Activated T-helper 2 cell treated with anti-CD3 and anti-CD28 coated beads, Interferon-gamma antibody, Interleukin-2, Interleukin-4, amounts not matched to agents 10 μg/mL and 5 μg/mL and 100 μg/mL, durations not matched to agents 14 hours and 24 hours and 36 hours (primary cell): ENCODE measurements at regions not wholly inside any gene's neighbourhood (a gene's known extent, or its start where the extent isn't known, plus 50 kb on each side); places are given as distances from the start of the nearest gene placed in this dataset.

Source experiments
- DNase-seq: peaks from one replicate; pipeline ENCODE4 v3.0.0; 2021; ENCODE audit warnings: low spot score
- H3K27ac Mint-ChIP-seq: one replicate; pipeline ENCODE4 v1.8.0; 2021; ENCODE audit warnings: mixed read lengths
- H3K27me3 Mint-ChIP-seq: one replicate; pipeline ENCODE4 v1.8.0; 2021; ENCODE audit warnings: low read depth, mixed read lengths
- H3K36me3 Mint-ChIP-seq: one replicate; pipeline ENCODE4 v1.8.0; 2021; ENCODE audit warnings: low read depth, mixed read lengths
- H3K4me1 Mint-ChIP-seq: one replicate; pipeline ENCODE4 v1.8.0; 2021; ENCODE audit warnings: low read depth, mixed read lengths
- H3K4me3 Mint-ChIP-seq: one replicate; pipeline ENCODE4 v1.8.0; 2021; ENCODE audit warnings: low read depth, mild to moderate bottlenecking, moderate library complexity, mixed read lengths
- H3K9me3 Mint-ChIP-seq: one replicate; pipeline ENCODE4 v1.8.0; 2021; ENCODE audit warnings: mixed read lengths
- intact Hi-C: fragments of 100-400 bp; cut with micrococcal nuclease; formaldehyde crosslinking; loops from one replicate; pipeline ENCODE4 v1.15.1; 2023

DNA sequence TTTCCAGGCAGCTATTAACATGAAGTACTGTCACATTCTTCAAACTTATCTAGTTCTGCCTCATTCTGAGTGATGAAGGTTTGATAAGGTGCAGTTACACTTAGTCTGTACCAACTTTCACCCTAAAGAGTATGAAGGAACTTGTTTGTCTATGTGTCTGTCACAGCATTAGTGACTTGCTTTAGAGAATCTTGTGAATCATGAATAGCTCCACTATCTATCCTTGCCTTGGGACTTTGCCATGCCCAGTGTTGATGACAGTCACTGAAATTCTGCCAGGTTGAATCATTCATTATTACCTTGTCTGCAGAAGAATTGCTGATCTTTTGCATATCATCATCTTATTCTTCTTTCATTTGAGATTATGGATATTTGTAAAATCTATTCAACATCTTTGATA lies 50.9 kb upstream of the A1CF start:
- H3K9me3 Mint-ChIP-seq, result no peaks in the 10 kb centered on the region
- no peak for DNase-seq
- H3K36me3 Mint-ChIP-seq, result no peaks in the 10 kb centered on the region
- H3K27me3 Mint-ChIP-seq, result no peaks in the 10 kb centered on the region
- no peak overlapping the region for H3K27ac Mint-ChIP-seq
- intact Hi-C loops, result no loop called here
- no peak overlapping the region for H3K4me3 Mint-ChIP-seq
- no peaks in the 10 kb centered on the region for H3K4me1 Mint-ChIP-seq

DNA sequence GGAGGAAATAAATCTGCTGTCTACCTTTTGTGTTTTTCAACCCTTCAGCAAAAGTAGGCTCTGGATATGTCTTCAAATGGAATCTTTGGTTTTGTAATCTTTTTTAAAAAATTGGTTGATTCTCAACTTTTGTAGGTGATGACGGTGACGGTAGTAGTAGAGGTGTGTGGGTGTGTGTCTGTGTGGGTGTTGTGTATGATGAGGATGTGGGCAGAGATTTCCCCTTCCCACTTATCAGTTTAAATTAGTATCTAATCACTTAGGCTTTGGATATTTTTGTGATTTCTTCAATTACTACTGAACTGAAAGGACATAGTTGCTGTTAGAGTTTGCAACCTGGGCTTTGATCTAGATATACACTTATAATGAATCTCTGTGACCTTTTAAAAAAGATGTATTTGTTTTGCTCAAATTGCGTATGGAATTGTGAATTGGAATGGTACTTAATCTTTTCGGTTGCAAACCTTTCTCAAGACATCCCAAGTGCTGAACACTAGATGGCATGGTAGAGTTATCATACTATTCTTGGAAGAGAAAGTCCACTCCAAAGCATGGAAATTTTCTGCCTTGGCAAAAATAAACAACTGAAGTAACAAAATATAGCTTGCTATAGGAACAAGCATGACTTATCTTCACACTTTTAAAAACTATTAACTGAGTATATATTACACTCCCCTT lies 51.9 kb upstream of the A1CF start:
- no peaks in the 10 kb centered on the region for H3K36me3 Mint-ChIP-seq
- no peaks in the 10 kb centered on the region for H3K4me1 Mint-ChIP-seq
- intact Hi-C loops, result no loop called here
- no peak for DNase-seq
- no peak overlapping the region for H3K27ac Mint-ChIP-seq
- H3K9me3 Mint-ChIP-seq, result no peaks in the 10 kb centered on the region
- H3K4me3 Mint-ChIP-seq, result no peak overlapping the region
- H3K27me3 Mint-ChIP-seq, result no peaks in the 10 kb centered on the region

DNA sequence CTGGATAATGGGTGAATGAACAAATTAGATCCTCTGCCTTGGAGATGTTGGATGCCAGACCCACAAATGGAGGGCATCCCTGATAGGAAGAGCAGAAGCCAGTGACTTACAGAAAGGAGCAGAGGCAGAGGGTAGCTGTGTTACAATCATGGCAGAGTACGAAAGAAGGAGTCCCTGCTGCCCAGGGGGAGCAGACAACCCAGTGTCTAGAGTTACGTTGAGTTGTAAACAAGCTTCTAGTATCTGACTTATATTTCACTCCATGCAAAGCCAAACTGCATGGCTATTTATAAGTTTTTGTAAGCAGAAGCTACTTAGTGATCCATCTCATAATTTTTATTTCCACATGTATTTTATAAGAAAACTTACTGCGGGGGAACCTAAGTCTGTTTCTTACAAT lies 56.2 kb upstream of the A1CF start:
- no peaks in the 10 kb centered on the region for H3K9me3 Mint-ChIP-seq
- H3K27ac Mint-ChIP-seq, result no peak overlapping the region
- no peaks in the 10 kb centered on the region for H3K36me3 Mint-ChIP-seq
- no peak overlapping the region for H3K4me3 Mint-ChIP-seq
- no peaks in the 10 kb centered on the region for H3K4me1 Mint-ChIP-seq
- no peaks in the 10 kb centered on the region for H3K27me3 Mint-ChIP-seq
- intact Hi-C loops, result no loop called here
- DNase-seq, result no peak

DNA sequence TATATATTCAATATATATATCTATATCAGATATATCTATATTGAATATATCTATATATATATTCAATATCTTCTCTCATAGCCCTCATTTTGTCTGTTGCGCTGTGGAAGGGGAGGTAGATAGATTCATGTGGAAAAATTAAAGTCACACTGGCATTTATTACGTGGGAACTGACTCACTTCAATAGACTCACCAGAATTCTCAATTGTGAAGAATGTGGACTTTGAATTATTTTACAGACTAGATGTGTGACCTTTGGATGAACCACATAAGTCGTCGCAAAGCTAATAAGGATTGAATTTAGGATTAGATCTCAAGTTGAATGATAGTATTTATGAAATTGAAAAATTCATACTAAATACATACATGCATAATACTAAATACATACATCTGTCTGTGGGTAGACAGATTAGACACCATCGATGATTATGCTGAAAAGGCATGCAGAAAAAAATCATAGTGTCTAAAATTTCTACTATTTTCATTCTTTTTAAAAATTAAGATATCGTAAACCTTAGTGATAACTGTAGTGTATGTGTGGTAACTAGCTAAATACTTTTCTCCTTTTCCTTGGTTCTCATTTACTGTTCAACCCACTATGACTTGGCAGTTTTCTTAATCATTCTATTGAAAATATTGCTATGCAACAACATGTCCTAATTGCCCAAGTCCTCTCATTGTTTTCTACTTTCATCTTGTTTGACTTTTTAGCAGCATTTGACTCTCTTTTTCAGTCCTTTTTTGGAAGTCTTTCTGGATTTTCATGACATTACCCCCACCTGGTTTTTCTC lies 61.8 kb upstream of the A1CF start:
- Mint-ChIP-seq H3K27ac (no peak overlapping the region), H3K4me1 (no peaks in the 10 kb centered on the region), H3K27me3 (no peaks in the 10 kb centered on the region), H3K36me3 (no peaks in the 10 kb centered on the region), H3K4me3 (no peak overlapping the region), H3K9me3 (no peaks in the 10 kb centered on the region)
- DNase-seq, result no peak
- intact Hi-C loops, result no loop called here

DNA sequence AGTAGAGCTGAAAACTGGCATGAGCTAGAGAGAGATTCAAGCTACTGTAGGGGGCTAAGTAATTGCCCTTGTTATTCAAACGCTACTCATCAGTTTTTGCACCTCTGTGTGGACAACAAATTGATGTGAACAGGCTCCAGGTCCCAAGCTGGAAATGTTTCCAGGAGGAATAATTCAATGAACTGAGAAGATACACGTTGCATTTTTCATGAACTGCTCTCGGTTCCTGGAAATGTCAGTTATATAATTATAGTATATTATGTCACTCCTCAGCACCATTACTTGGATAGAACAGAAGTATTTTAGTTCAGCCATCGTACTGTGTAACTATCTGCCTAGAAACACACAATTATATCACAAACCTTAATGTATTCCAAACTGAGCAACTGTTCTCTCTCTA lies 65.9 kb upstream of the A1CF start:
- Mint-ChIP-seq H3K9me3 (no peaks in the 10 kb centered on the region), H3K27ac (no peak overlapping the region), H3K4me3 (no peak overlapping the region), H3K4me1 (no peaks in the 10 kb centered on the region), H3K27me3 (no peaks in the 10 kb centered on the region), H3K36me3 (no peaks in the 10 kb centered on the region)
- intact Hi-C loops, result no loop called here
- no peak for DNase-seq

DNA sequence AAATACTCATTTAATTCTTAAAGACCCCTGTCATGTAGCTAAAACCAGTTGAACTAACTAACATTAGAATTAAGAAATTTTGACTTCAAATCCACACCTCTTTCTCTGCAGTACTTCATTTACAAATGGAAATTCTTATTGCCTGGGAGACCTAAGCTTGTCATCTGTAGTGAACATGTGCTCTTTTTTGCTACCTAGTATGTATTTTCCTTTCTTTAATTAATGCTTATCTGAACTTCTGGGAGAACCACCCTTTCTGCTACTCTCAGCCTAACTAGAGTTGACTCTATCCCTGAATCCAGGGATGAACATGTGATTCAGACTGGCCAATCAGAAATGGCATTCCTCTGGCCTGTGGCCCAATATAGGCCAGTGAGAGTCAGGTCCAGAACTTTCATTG lies 75.9 kb upstream of the A1CF start:
- no peak for DNase-seq
- Mint-ChIP-seq H3K4me1 (no peaks in the 10 kb centered on the region), H3K9me3 (no peaks in the 10 kb centered on the region), H3K27ac (no peak overlapping the region), H3K4me3 (no peak overlapping the region), H3K27me3 (no peaks in the 10 kb centered on the region), H3K36me3 (no peaks in the 10 kb centered on the region)
- intact Hi-C loops, result no loop called here

DNA sequence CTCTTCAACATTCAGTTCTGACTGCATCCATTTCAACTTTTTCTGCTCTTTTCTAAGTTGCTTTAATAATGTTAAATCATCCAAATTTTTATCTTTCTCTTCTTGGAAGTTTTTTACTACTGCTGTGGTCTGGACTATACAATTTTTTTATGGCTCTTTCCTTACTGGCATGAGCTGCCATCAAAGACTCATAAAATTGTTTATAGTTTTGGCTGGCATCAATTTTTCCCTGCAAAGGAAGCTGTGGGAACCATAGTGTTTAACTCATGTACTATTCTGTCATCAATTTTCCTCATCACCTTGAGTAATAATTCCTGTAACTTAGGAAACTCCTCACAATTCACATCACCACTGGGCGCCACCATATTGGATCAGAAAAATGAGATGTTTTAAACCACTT lies 77.6 kb upstream of the A1CF start:
- Mint-ChIP-seq H3K36me3 (no peaks in the 10 kb centered on the region), H3K4me3 (no peak overlapping the region), H3K4me1 (no peaks in the 10 kb centered on the region), H3K27ac (no peak overlapping the region), H3K9me3 (no peaks in the 10 kb centered on the region), H3K27me3 (no peaks in the 10 kb centered on the region)
- intact Hi-C loops, result no loop called here
- DNase-seq, result no peak

DNA sequence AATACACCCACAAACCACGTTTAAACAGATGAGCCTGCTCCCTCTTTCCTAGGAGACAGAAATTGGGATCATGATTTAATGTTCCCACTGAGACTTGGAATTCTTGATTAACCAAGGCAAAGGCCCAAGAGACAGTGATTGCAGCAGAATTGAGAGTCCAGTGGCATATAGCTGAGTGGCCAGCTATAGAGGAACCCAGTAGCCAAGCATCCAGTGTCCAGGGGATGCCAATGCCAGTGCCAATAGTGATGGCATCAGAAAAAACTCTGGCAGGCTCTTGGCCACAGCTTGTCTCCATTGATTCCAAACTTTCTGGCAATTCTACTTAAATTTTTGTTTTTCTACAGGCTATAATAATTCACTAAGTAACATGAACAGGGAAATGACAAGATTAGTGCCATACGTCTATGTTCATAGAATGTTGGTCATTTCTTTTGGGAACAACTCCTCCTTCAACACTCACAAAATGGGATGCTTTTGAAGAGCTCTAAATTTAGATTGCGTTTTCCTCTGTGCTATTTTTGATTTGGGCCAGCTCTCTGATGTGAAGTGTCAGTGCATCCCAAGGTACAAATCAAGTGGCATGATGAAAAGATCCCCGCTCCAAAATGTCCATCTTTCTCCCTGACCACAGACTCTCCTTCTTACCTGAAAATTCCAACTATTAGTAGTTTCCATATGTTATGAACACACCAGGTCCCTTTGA lies 83.1 kb upstream of the A1CF start:
- H3K9me3 Mint-ChIP-seq, result no peaks in the 10 kb centered on the region
- H3K4me1 Mint-ChIP-seq, result no peaks in the 10 kb centered on the region
- H3K4me3 Mint-ChIP-seq, result no peak overlapping the region
- H3K27me3 Mint-ChIP-seq, result no peaks in the 10 kb centered on the region
- intact Hi-C loops, result no loop called here
- no peak overlapping the region for H3K27ac Mint-ChIP-seq
- H3K36me3 Mint-ChIP-seq, result no peaks in the 10 kb centered on the region
- DNase-seq, result no peak

DNA sequence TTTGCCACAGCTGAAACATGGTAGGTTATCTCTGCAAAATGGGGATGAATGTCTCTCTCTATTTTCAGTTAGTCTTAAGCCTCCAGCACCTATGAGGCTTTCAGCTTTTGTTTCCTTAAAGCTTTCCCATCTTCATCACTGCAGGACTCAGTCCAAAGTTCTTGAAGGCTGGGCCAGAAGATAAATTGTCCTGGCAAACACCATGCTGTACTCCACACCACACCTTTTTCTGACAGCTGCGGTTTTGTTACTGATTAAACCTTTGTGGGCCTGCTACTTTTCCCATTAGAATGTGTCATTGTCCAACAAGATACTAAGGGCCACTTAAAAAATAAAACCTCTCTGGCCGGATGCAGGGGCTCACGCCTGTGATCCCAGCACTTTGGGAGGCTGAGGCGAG lies 87.2 kb upstream of the A1CF start:
- Mint-ChIP-seq H3K27ac (no peak overlapping the region), H3K36me3 (no peaks in the 10 kb centered on the region), H3K4me1 (no peaks in the 10 kb centered on the region), H3K27me3 (no peaks in the 10 kb centered on the region), H3K4me3 (no peak overlapping the region), H3K9me3 (no peaks in the 10 kb centered on the region)
- DNase-seq, result no peak
- intact Hi-C loops, result no loop called here

DNA sequence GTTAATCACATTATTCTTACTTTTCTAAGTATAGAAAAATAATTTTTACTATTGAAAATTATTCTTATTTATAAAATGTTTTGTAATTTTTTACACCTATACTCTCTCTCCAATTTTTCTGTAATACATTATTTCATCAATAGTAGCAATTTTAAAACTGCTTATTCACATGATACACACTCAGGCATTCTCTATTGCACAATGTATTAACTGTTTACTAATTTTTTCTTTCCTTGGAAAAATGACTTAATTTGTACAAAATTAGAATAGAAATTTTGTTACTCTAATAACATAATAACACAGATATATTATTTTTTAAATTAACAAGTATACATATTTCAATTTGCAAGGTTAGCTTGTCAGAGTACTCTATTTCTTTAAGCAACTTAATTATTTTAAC lies 92.9 kb upstream of the PRKG1 start:
- Mint-ChIP-seq H3K27me3 (no peaks in the 10 kb centered on the region), H3K27ac (no peak overlapping the region), H3K4me1 (no peaks in the 10 kb centered on the region), H3K9me3 (no peaks in the 10 kb centered on the region), H3K4me3 (no peak overlapping the region), H3K36me3 (no peaks in the 10 kb centered on the region)
- no peak for DNase-seq
- intact Hi-C loops, result no loop called here

DNA sequence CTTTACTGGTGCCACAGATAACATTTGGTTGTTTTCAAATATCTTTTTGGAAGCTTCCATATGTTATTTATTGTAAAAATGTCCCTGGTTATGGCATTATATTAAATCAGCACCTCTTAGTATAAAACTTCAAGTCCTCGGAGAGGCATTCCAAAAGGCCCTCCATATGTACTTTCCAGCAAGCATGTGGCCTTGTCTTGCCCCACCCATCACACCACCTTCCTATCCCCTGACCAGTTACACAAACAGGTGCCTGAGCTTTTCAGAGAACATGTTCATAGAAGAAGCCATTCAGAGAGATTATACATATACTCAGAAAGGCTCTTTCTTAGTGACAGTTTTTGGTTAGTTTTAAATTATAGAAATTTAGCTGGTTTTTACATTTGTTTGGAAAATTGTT lies 92.4 kb upstream of the PRKG1 start:
- Mint-ChIP-seq H3K9me3 (no peaks in the 10 kb centered on the region), H3K27ac (no peak overlapping the region), H3K36me3 (no peaks in the 10 kb centered on the region), H3K4me3 (no peak overlapping the region), H3K4me1 (no peaks in the 10 kb centered on the region), H3K27me3 (no peaks in the 10 kb centered on the region)
- intact Hi-C loops, result no loop called here
- DNase-seq, result no peak

DNA sequence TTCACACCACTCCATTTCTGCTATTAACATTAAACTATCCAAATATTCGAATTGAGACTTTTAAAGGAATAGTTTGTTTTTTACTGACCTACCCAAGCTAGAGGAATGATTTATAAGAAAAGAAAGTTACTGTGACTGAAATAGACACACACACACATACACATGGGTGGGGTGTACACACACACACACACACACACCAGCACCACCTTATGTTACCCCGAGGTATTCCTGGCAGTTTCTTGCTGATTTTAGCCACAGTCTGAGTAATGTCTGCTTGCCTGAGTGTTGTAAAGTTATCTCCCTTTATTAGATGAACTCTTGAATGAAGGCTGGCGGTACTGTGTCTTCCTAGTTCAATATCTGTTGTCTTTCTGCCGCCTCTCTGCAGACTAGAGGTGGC lies 91.3 kb upstream of the PRKG1 start:
- intact Hi-C loops, result no loop called here
- Mint-ChIP-seq H3K4me1 (no peaks in the 10 kb centered on the region), H3K27me3 (no peaks in the 10 kb centered on the region), H3K27ac (no peak overlapping the region), H3K4me3 (no peak overlapping the region), H3K36me3 (no peaks in the 10 kb centered on the region), H3K9me3 (no peaks in the 10 kb centered on the region)
- DNase-seq, result no peak

DNA sequence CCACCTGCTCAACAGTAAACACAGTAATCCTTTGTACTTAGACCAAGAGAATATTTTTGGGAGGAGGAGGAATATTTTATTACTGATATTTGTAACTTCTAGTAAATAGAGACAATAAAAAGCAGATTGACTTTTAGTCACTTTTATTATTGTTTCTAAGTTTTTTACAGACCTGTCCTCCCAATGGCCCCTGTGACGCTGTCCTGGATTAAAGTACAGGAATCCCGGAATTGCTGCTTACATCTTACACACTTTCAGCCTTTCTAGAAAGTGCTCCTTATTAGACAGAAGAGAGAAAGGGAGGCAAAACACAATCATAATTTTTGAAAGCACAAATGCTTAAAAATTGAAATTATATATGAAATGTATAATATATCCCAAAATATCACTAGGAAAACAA lies 86.4 kb upstream of the PRKG1 start:
- peaks cover 33% of the 10 kb centered on the region for H3K27me3 Mint-ChIP-seq
- no peaks in the 10 kb centered on the region for H3K9me3 Mint-ChIP-seq
- H3K36me3 Mint-ChIP-seq, result no peaks in the 10 kb centered on the region
- H3K27ac Mint-ChIP-seq, result no peak overlapping the region
- no peak for DNase-seq
- no peaks in the 10 kb centered on the region for H3K4me1 Mint-ChIP-seq
- intact Hi-C loops, result no loop called here
- no peak overlapping the region for H3K4me3 Mint-ChIP-seq
